NCI-H2227 (cell line): ENCODE measurements at regions not wholly inside any gene's neighbourhood (a gene's known extent, or its start where the extent isn't known, plus 50 kb on each side); places are given as distances from the start of the nearest gene placed in this dataset.
A peak's percentile ranks its signal among the peaks of the same experiment; 100 is the strongest.

ENCODE experiments used
- DNase-seq: peaks from one replicate; lab custom pipeline; 2025; ENCODE audit not compliant: unreplicated experiment; lab: John Stamatoyannopoulos, UW

DNA sequence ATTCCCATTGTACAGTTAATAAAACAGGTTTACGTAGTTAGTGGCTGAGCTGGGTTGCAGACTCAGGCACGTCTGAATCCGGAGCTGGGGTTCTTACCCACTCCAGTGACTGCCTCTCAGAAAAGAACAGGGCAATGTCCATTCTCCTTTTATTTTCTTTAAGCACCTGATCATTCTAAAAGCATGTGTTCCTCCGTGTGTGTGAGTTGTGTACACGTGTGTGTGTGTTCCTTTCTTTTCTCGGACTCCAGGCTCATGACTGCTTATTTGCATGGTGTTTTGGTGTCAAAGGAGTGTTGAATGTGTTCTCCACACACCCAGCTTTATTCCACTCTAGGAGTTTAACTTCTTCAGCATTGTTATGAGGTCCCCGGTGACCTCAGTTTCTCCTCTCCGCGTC, 260.1 kb downstream of the SNX10 start:
- no peak for DNase-seq

DNA sequence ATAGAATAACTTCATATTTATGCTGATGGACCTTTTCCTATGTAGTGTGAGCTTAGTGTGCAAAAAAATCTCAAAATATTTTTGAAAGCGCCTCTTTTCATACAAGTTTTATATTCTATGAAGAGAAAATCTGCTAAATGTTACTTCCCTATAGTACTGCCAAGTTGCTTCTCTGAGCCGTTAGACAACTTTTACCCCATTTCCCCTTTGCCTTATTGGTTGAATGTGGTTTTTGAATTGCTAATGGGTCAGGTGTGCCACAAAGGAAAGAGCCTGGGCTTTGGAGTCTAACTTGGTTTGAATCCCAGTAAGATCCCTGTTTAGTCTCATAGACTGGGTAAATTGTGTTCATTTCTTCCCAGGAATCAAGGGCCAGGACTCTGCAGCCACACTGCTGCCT, 261.5 kb downstream of the SNX10 start:
- no peak for DNase-seq

- peak; percentile 10 for DNase-seq
Measured at GRCh38 chr7:26553582-26553981, 261.9 kb downstream of the SNX10 start.

DNA sequence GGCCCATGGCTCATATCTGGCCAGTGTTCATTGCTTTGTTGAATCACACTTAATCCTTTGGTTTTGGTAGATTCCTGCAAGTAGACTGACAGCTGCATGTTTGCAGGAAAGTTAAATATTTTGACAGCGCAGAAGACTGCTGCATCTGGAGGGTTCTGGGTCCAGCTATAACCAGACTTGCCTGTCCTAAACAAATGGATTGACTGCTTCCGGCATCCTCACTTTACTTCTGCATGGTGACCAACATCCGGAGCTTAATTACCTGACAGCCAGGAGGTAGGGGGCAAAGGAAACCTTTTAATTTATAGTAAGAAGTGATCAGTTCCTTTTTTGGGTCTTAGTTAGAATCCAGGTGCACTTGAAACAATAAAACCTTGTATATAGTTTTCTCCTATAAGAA, 263.3 kb downstream of the SNX10 start:
- DNase-seq, result no peak

DNA sequence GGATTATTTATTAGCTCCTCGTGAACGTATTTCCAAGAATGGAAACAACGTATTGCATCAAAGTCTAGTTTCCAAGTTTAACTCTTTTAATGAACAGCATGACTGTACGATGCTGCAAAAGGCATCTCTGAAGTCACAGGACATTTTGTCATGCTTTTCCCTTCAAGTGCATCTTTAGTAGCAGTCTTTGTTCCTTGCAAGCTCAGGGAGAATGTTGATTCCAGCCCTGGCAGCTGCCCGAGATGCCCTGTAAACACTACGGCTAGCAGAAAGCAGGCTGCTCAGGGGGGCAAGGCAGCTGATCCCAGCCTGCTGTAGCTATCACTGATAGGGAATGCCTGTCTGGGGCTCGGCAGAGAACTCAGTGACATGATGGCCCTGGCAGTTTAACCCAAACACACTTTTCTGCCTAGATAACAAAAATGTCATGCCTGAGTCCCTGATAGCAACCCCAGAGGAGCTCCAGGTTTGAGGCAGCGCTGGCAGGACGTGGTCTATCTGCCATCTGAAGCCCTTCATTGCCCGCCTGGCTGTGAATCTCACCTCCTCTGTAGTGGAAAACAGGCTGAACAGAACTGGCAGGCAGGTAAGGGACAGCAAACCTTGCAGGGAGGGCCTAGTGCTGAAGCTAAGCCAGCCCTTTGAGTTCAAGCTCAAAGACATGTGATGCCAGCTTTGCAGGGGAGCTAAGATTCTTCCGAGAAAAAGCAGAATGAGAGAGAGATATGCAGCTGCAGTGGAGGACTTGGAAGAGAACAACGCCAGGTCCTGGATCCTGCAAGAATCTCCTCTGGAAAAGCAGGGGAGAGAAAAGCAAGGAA, 264.6 kb downstream of the SNX10 start:
- DNase-seq, result peak; percentile 41

DNA sequence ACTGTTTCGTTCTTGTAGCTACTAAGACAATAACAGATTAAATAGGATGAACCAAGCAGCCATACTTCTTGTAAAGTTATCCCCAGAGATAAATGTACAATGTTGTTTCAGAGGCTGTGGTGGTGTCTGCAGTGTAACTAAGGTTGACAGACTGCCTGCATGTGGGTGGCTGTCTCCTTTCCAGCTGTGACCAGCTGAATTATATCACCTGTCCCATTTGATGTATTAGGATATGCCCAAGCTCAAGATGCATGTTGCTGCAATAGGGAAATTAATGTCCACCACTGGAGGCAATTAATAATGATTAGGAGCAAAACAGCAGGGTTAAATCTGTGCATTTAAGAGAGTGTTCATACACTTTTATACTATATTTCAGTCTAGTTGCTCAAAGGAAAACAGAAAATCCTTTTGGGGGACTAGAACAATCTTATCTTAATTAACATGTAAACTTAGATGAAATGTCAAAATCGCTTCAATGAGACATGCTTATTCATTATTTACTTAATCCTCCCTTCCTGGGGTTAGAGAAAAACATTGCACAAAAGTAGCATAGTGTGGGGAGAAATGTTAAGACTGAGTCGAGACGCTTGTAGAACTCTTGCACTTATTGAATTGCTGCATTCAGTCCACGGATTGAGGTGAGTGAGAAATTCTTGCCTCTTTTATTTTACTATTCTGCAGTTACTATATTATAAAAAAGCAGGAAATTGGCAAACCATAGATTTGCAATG, 269.0 kb downstream of the SNX10 start:
- no peak for DNase-seq

- DNase-seq, result no peak
Measured at GRCh38 chr7:26562841-26563240, 271.2 kb downstream of the SNX10 start.

DNA sequence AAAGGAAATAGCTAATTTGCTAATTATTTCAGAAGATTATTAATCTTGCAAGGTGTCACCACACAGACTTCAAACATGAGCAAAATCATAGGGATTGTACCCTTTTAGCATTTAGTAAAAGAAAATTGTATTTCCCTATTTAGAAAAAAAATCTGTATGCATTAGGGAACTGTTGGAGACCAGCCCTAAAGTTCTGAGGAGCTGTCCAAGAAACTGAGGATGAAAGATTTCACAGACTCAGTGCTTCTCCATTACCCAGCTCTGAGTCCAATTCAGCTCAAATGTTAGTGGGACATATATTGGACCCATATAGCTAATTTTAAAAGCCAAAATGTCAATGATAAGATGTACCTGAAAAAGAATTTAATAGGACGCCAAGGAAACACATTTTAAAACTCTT, 271.7 kb downstream of the SNX10 start:
- DNase-seq, result no peak

DNA sequence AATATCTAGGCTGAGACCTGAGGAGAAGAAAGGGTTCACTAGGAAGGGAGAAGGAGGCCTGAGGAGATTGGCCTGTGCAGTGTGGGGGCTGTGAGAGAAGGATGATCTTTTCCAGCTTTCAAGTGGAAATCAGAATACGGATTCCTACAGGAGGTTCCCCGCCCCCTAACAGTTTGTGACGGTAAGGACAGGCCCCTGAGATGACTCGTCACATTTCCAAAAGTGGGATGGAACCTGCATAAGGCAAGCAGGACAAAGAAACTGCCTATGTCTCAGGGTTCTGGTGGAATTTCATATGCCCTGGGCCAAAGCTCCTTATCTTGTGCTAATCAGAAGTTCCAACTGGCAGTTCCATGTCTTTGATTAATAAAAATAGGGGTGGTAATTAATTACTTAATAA, 275.6 kb downstream of the SNX10 start:
- no peak for DNase-seq

DNA sequence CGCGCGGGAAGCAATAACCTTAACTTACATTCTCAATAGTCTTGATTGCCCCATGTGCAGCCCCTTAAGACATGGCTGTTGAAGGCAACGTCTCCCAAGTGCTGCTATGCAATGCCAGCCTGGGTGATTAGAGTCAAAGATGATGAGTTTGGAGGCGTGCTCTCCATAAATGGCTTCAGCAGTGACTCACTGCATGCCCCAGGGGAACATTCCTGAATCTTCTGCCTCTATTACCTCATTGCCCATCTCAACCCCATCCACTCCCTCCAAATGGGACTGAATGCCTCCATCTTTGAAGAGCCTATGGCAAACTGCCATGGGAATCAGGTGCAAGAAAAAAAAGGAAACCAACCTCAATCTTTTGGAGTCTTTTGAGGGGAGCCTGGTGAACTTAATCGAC, 282.8 kb downstream of the SNX10 start:
- no peak for DNase-seq

GRCh38 chr7:26580064-26580591, 284.3 kb downstream of the SKAP2 start:
- no peak for DNase-seq

GRCh38 chr7:26580711-26581110, 283.7 kb downstream of the SKAP2 start:
- DNase-seq, result no peak

- no peak for DNase-seq
Measured at GRCh38 chr7:26583094-26583648, 281.2 kb downstream of the SKAP2 start.

DNA sequence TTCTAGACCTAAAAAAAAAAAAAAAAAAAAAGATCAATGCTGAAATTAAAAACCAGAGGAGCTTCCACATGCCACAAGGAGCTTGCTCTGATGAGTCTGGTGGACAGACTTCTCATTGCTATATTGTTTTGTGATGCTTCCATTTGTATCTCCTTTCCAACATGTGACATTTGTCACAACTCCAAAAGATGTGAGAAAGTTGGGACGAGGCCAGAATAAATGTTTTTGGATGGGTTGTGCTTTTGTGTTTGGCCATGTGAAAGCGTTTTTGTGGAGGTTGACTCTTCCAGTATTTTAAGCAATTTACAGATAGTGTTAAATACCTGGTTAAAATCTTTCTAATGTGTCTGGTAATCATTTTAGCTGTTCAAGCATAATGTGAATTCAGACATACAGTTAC, 280.1 kb downstream of the SKAP2 start:
- DNase-seq, result no peak

GRCh38 chr7:26584987-26585665, 279.3 kb downstream of the SKAP2 start:
- DNase-seq, result no peak

GRCh38 chr7:26587536-26587935, 276.9 kb downstream of the SKAP2 start:
- DNase-seq, result no peak

DNA sequence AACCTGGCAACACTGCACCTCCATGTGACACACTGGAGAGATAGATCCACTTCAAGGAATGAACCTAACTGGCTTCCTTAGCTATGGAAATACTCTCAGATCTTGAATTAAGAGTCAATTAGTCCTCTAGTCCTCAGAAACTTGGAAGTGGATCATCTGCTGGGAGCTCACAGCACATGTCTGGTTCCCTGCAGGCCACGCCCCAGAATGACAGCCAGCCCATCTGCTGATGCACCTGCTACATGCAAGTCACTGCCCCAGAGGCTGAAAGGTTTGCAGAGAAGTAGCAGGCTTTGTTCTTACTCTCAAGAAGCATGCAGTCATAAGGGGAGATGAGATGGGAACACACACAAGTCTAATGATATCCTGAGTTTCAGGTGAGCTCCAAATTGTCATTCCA, 275.9 kb downstream of the SKAP2 start:
- DNase-seq, result no peak

GRCh38 chr7:26590709-26591108, 273.7 kb downstream of the SKAP2 start:
- DNase-seq, result no peak

GRCh38 chr7:26592011-26592410, 272.4 kb downstream of the SKAP2 start:
- no peak for DNase-seq

DNA sequence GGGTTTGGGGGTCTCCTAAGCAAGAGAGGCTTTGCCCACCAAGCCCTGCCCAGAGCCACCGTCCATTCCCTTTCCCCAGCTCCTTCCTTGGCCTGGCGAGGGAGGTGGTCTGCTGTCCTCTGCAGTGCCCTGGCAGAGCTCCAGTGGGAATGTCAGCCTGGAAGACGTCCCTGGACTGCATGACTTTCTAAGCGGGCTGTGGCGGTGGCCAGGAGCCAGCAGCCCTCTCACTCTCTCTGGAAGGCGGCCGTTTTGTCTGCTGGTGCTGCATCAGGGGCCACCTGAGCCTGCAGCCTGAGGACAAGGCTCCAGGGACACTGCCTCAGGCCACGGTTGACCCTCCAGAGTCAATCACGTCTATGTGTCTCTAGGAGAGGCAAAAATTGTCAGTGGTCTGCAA, 271.0 kb downstream of the SKAP2 start:
- DNase-seq, result no peak

DNA sequence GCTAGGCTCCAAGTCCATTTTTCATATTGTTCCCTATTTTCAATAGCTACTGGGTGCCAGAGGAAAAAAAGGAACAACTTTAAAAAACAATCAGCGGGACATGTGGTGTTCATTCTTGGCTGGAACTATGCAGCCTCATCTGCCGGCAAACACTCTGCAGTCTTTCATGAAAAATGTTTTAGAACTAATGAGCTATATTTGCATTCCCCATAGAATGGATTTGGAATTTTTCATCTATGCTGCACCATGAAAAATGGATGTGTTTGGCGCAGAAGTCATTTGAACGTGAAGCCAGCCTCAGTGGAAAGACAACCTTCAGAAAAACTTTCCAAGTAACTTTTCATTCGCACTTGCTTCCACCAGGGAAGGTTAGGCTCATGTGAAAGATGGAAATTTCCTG, 270.5 kb downstream of the SKAP2 start:
- no peak for DNase-seq
